Astrocyte of the cerebellum (primary cell): ENCODE measurements at regions not wholly inside any gene's neighbourhood (a gene's known extent, or its start where the extent isn't known, plus 50 kb on each side); places are given as distances from the start of the nearest gene placed in this dataset.

Experiments
- DNase-seq: peaks from one replicate; pipeline ENCODE4 v3.0.0-alpha.2; 2011; ENCODE audit warnings: low read depth
- H3K4me3 ChIP-seq: 2 replicates; pipeline ENCODE4 v1.5.1; 2011; ENCODE audit warnings: mild to moderate bottlenecking, low read depth, low read length, moderate library complexity
- in situ Hi-C: cut with HindIII; loops from 2 replicates; pipeline ENCODE4 v1.10.0; 2017; ENCODE audit warnings: low sequenced_read_pairs
- TF ChIP-seq, protein P1 (sequence below): IDR thresholded peaks from 2 replicates; pipeline ENCODE4 v1.5.1; 2012; ENCODE audit warnings: low read length, low read depth, moderate library complexity, mild to moderate bottlenecking; ENCODE audit errors: missing control alignments

DNA sequence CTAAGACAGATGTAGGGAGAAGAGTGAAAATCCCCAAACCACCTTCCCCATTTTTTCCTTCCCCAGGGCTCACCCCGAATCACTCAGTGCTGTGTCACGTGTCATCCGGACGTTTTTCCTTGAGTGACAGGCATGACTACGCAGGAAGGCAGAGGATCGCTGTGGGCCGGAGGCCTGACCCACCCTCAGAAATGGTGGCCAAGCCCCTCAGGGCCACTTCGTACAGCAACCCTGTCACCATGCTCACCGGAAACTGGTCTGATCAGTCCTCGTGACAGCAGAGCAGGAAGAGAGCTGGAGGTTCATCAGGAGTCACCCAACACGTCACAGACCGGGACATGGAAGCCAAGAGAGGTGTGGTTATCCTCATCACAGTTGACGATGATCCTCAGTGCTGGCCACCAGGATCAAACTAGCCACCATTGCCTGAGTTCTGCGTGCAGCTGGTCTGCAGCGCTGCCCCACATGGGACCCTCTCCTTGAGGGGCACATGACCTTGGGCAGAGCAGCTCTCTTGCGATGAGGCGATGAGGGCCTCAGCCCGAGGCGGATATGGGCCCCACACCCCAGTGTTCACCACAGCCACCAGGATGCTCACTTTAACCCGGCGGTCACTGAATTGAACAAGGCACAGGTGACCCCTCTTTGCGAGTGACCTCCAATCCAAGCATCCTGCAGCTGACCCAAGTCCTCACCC lies 99.3 kb upstream of the INSIG1 start:
- DNase-seq, result no peak
- no peak overlapping the region for H3K4me3 ChIP-seq
- in situ Hi-C loops, result no loop called here
- TF ChIP-seq, protein P1, sequence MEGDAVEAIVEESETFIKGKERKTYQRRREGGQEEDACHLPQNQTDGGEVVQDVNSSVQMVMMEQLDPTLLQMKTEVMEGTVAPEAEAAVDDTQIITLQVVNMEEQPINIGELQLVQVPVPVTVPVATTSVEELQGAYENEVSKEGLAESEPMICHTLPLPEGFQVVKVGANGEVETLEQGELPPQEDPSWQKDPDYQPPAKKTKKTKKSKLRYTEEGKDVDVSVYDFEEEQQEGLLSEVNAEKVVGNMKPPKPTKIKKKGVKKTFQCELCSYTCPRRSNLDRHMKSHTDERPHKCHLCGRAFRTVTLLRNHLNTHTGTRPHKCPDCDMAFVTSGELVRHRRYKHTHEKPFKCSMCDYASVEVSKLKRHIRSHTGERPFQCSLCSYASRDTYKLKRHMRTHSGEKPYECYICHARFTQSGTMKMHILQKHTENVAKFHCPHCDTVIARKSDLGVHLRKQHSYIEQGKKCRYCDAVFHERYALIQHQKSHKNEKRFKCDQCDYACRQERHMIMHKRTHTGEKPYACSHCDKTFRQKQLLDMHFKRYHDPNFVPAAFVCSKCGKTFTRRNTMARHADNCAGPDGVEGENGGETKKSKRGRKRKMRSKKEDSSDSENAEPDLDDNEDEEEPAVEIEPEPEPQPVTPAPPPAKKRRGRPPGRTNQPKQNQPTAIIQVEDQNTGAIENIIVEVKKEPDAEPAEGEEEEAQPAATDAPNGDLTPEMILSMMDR, result no peak

DNA sequence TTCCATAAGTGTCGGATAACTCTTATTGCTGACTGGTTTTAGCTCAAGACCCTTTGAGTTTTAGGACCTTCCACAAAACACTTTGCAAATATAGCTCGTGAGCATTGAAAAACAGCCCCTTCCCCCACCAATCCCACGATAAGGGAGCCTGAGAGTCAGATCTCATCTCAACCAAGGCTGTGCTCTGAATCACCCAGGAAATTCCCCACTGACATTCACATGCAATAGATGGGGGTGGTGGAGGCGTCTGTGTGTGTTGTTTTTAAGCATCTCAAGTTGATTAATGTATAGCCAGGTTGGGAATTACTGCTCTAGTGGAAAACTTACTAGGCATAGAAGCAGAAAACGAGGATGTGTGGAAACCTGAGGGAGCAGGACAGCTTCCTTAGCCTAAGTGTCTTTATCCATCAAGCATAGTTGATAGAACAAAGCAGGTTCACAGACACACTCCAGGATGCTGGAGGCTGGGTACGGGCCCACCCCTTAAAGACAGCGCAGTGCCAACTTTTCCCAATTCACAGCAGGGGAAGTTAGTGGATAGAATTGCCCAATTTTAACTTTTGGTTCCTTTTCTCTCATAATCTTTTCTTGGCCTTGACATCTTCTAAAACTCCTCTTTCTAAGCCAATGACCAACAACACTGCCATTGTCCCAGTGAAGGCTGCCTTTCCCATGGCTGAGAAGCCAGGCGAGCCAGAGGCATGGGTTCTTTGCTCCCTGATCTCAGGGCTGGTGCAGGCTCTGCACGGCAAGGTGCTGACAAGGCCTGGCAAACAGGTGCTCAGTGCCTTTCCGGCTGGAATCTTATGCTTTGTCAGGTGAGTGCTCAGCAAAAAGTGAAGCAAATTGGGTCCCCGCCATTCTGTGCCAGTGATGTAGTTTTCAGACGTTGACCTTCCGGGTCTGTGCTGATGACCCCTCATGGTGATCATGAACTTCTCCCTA lies 98.5 kb upstream of the INSIG1 start:
- no peak for DNase-seq
- TF ChIP-seq, protein P1, result no peak
- in situ Hi-C loops, result no loop called here
- no peak overlapping the region for H3K4me3 ChIP-seq

DNA sequence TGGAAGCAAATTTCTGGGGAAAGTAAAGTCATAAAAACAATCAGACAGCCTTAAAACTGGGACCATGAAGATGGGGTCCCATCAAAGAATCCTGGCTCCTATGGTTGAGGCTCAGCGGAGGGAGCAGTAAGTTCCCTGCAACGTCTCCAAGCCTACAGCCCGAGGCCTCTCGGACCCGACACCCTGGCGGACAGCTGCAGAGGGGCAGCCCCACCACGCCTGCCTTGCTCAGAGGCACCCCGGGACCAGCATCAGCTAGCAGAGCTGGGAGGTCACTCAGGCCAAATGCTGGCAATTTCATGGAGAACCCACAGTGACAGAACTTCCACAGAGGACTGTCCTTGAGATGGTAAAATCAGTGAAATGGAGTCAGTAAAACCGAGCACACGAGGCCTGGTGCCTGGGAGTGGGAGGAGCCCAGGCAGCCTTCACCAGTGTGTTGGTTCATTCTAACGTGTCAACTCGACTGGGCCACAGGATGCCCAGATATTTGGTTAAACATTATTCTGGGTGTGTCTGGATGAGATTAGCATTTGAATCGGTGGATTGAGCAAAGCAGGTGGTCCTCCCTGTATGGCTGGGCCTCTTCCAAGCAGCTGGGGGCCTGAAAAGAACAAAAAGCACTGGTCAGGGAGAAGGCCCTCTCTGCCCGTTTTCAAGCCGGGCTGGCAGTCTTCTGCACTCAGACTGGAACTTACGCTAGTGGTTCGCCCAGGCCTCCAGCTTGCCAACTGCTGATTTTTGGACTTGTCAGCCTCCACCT lies 96.2 kb upstream of the INSIG1 start:
- TF ChIP-seq, protein P1, result no peak
- no peak for DNase-seq
- in situ Hi-C loops, result no loop called here
- H3K4me3 ChIP-seq, result no peak overlapping the region

DNA sequence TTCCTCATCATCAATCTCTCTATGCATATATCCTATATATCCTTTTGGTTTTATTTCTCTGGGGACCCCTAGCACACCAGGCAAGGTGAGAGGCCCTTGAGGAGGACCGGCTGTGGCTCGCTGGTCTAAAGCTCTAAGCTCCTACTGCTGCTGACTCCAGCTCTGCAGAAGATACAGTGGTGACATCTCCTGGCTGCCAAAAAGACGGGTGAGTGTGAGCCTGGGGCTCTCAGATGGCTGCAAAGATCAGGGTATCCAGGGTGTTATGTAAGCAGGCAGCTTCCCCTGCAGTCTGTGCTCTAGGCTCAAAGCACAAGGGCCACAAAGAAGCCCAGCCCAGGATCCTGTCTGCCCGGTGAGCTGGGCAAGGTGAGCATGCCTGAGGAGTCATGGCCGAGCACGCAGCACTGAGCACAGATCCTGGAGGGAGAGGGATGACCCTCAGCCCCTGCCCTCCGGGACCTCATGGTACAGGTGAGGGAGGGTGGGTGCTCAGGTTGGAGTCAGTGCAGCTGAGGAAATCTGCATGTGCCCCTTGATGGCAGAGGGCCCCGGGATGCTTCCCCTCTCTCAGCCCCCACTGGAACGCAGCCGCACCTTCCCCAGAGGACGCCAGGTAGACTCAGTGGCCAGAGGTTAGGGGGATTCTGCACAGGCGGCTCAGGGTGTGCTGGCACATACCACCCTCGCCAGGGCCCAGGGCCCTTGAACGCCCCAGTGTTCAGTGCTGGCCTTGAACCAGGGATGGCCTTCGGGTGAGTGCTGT lies 95.4 kb upstream of the INSIG1 start:
- TF ChIP-seq, protein P1, result no peak
- in situ Hi-C loops, result no loop called here
- no peak for DNase-seq
- no peak overlapping the region for H3K4me3 ChIP-seq

DNA sequence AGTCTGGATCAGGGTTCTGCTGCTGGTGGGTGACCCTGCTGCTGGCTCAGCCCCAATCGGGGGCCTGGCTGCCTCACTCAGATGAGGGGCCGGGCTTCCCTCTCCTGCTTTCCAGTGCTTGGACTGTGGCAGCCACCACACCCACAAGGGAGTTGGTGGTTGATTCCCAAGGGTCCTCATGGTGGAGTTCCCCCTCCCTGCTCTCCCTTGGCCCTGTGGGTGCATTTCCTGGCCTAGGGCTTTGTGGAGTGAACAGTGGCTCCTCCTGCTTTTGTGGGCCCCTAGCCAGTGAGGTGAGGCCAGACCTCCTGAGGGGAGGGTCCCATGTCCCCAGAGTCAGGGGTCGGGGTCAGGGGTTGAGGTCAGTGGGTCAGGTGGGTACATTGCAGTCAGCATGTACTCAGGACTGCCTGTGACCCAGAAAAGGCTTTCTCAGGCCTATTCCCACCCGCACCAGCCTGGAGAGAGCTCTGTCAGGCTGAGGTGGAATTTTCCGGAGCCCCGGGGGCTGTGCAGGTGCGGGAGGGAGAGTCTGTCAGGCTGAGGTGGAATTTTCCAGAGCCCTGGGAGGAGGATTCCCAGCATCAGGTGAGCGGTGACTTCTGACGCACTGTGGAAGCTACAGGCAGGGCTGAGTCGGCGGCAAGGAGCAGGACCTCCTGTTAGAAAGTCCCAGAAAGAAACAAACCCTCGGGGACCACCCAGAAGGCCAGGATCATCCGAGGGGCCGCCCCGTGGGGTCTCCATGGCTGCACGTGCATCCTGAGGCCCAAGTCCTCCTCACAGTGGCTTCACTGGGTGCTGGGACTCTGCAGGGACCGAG lies 94.4 kb upstream of the INSIG1 start:
- TF ChIP-seq, protein P1, result no peak
- H3K4me3 ChIP-seq, result no peak overlapping the region
- DNase-seq, result no peak
- in situ Hi-C loops, result no loop called here
